ENCODE measurements at regions not wholly inside any gene's neighbourhood (a gene's known extent, or its start where the extent isn't known, plus 50 kb on each side); places are given as distances from the start of the nearest gene placed in this dataset.

GRCh38 chr7:131859147-131859821 is 302.9 kb upstream of the PODXL start:
- TF ChIP-seq TARDBP (IDR thresholded peaks at IDR 0.05) (no peak), MCM3 (IDR thresholded peaks at IDR 0.05) (no peak), ZNF780A (CRISPR knock-in tag; IDR thresholded peaks at IDR 0.05) (no peak)
